Ishikawa (cell line): ENCODE measurements at regions not wholly inside any gene's neighbourhood (a gene's known extent, or its start where the extent isn't known, plus 50 kb on each side); places are given as distances from the start of the nearest gene placed in this dataset.

ENCODE experiments used
- CEBPB ChIP-seq: IDR thresholded peaks from 2 replicates; pipeline ENCODE4 v1.6.1; 2012
- EP300 ChIP-seq: IDR thresholded peaks from 2 replicates; pipeline ENCODE4 v1.6.1; 2012; ENCODE audit warnings: borderline replicate concordance
- FOXM1 ChIP-seq: IDR thresholded peaks from 2 replicates; pipeline ENCODE4 v1.6.1; 2012; ENCODE audit warnings: low read depth, borderline replicate concordance
- MAX ChIP-seq: IDR thresholded peaks from 2 replicates; pipeline ENCODE4 v1.6.1; 2012
- NFIC ChIP-seq: IDR thresholded peaks from 2 replicates; pipeline ENCODE4 v1.6.1; 2012
- RAD21 ChIP-seq: IDR thresholded peaks from 2 replicates; pipeline ENCODE4 v1.6.1; 2012; ENCODE audit warnings: low read depth
- REST ChIP-seq: IDR thresholded peaks from 2 replicates; pipeline ENCODE4 v1.6.1; 2012; ENCODE audit warnings: low read depth, mild to moderate bottlenecking
- TAF1 ChIP-seq: IDR thresholded peaks from 2 replicates; pipeline ENCODE4 v1.6.1; 2012; ENCODE audit warnings: low read depth, mild to moderate bottlenecking
- TCF12 ChIP-seq: IDR thresholded peaks from 2 replicates; pipeline ENCODE4 v1.6.1; 2012; ENCODE audit warnings: low read depth
- TEAD4 ChIP-seq: IDR thresholded peaks from 2 replicates; pipeline ENCODE4 v1.6.1; 2012
- YY1 ChIP-seq: IDR thresholded peaks from 2 replicates; pipeline ENCODE4 v1.6.1; 2012; ENCODE audit warnings: low read depth
- ZBTB7A ChIP-seq: IDR thresholded peaks from 2 replicates; pipeline ENCODE4 v1.6.1; 2012; ENCODE audit warnings: low read depth

- no peak for TF ChIP-seq TEAD4
- TF ChIP-seq TAF1: no peak
- TF ChIP-seq TCF12: no peak
- TF ChIP-seq REST: no peak
- TF ChIP-seq EP300: no peak
- no peak for TF ChIP-seq NFIC
- no peak for TF ChIP-seq ZBTB7A
- no peak for TF ChIP-seq RAD21
- TF ChIP-seq CEBPB: no peak
- TF ChIP-seq MAX: no peak
- no peak for TF ChIP-seq YY1
- no peak for TF ChIP-seq FOXM1
These were observed 77.1 kb downstream of the MIAT start for GRCh38 chr22:26734339-26735018.
